ENCODE measurements at regions not wholly inside any gene's neighbourhood (a gene's known extent, or its start where the extent isn't known, plus 50 kb on each side); places are given as distances from the start of the nearest gene placed in this dataset.

- TF ChIP-seq CTCF (IDR thresholded peaks at IDR 0.05): no peak
- no peak for TF ChIP-seq POLR2AphosphoS5 (IDR thresholded peaks at IDR 0.05)
These were observed 214.0 kb upstream of the CIBAR2 start for GRCh38 chr16:85326113-85326793.
